ENCODE measurements at regions not wholly inside any gene's neighbourhood (a gene's known extent, or its start where the extent isn't known, plus 50 kb on each side); places are given as distances from the start of the nearest gene placed in this dataset.

DNA sequence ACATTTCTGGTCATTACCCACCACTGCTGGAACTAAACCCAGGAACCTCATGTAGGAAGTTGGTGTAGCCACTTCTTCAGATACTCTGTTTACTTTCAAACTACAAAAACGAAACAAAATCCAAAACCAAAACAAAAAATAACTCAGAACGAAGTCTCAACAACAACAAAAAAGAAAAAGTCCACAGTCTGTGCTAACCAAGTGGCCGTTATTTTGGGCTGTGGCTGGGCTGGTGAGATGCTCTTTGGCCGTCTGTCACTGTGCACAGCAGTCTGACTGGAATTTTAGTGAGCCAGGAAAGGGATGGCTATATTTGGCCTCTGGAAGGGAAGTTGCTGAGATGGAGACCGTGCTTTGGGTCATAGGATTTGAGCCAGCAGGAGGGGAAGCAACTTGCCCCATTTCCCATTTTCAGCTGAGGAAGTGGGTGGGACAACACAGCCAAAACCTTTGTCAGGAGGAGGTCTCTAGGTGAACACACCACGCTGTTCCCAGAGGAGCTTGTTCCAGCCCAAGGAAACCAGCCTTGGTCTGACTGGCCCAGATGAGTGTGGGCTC is 334.1 kb downstream of the ZSWIM6 start:
- no peak for DNase-seq (ENCODE audit: low spot score)
- in situ Hi-C loops (cut with MboI; ENCODE audit: low pct_unique_long_range_greater_than_20kb, low sequenced_read_pairs, unreplicated experiment): loop anchor here (25.0 kb wide), 1 partner anchor 604 kb away; no protein-coding TSS in a partner anchor
- TF ChIP-seq, protein P1, sequence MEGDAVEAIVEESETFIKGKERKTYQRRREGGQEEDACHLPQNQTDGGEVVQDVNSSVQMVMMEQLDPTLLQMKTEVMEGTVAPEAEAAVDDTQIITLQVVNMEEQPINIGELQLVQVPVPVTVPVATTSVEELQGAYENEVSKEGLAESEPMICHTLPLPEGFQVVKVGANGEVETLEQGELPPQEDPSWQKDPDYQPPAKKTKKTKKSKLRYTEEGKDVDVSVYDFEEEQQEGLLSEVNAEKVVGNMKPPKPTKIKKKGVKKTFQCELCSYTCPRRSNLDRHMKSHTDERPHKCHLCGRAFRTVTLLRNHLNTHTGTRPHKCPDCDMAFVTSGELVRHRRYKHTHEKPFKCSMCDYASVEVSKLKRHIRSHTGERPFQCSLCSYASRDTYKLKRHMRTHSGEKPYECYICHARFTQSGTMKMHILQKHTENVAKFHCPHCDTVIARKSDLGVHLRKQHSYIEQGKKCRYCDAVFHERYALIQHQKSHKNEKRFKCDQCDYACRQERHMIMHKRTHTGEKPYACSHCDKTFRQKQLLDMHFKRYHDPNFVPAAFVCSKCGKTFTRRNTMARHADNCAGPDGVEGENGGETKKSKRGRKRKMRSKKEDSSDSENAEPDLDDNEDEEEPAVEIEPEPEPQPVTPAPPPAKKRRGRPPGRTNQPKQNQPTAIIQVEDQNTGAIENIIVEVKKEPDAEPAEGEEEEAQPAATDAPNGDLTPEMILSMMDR (IDR thresholded peaks at IDR 0.05; ENCODE audit: extremely low read depth, insufficient read depth, missing control alignments): no peak

DNA sequence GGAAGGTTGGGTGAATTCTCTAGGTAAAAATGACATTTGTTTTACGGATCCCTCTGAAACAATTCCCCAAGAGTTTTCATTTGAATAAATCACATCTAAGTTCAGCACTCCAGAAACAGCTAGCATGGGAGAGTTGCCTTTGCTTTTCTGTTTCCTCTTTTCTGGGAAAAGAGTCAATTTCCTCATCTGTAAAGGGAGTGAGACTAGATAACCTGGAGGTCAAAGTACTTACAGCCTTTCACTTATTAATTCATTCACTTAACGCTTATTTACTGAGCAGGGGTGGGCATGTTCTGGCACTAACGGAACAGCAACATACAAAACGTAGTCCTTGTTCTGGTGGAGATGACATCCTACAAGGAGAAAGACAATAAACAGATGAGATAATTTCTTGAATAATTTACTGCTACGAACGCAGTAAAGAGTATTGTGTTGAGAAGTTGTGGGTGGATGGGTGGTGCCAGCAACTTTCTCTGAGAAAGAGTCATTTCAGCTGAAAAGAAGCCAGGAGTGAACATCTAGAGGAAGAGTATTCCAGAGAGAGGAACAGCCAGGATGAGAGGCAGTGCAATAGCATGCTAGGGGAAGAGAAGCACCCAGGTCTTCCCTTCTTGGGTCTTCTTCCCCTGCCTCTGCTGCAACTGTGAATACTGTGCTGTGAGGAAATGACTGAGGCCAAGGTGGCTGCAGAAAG is 335.6 kb downstream of the ZSWIM6 start:
- in situ Hi-C loops (cut with MboI; ENCODE audit: low pct_unique_long_range_greater_than_20kb, low sequenced_read_pairs, unreplicated experiment): loop anchor here (25.0 kb wide), 1 partner anchor 605 kb away; no protein-coding TSS in a partner anchor
- TF ChIP-seq, protein P1 (IDR thresholded peaks at IDR 0.05; ENCODE audit: extremely low read depth, insufficient read depth, missing control alignments): no peak
- no peak for DNase-seq (ENCODE audit: low spot score)

DNA sequence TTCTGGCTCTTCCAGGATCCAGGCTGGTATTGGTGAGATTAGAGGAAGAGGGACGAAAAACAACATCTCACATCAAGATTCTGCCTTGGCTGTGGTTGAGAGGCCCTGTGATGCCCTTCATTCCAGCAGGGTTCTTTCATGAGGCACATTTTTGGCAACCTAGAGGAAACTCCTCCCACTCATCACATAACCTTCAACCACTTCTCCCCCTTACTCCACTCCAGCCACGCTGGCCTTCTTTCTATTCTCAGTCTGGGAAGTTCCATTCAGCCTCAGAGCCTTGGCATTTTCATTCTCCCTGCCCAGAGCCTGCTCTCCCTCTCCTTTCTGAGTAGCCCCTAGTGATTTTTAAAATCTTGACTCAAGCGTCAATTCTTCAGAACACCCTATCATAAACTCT is 337.5 kb downstream of the ZSWIM6 start:
- in situ Hi-C loops (cut with MboI; ENCODE audit: low pct_unique_long_range_greater_than_20kb, low sequenced_read_pairs, unreplicated experiment): loop anchor here (25.0 kb wide), 1 partner anchor 607 kb away; no protein-coding TSS in a partner anchor
- no peak for DNase-seq (ENCODE audit: low spot score)
- TF ChIP-seq, protein P1 (IDR thresholded peaks at IDR 0.05; ENCODE audit: extremely low read depth, insufficient read depth, missing control alignments): no peak

GRCh38 chr5:61670941-61671340 is 338.9 kb downstream of the ZSWIM6 start:
- DNase-seq (ENCODE audit: low spot score): no peak
- in situ Hi-C loops (cut with MboI; ENCODE audit: low pct_unique_long_range_greater_than_20kb, low sequenced_read_pairs, unreplicated experiment): loop anchor here (25.0 kb wide), 1 partner anchor 609 kb away; no protein-coding TSS in a partner anchor
- TF ChIP-seq, protein P1 (IDR thresholded peaks at IDR 0.05; ENCODE audit: extremely low read depth, insufficient read depth, missing control alignments): no peak

DNA sequence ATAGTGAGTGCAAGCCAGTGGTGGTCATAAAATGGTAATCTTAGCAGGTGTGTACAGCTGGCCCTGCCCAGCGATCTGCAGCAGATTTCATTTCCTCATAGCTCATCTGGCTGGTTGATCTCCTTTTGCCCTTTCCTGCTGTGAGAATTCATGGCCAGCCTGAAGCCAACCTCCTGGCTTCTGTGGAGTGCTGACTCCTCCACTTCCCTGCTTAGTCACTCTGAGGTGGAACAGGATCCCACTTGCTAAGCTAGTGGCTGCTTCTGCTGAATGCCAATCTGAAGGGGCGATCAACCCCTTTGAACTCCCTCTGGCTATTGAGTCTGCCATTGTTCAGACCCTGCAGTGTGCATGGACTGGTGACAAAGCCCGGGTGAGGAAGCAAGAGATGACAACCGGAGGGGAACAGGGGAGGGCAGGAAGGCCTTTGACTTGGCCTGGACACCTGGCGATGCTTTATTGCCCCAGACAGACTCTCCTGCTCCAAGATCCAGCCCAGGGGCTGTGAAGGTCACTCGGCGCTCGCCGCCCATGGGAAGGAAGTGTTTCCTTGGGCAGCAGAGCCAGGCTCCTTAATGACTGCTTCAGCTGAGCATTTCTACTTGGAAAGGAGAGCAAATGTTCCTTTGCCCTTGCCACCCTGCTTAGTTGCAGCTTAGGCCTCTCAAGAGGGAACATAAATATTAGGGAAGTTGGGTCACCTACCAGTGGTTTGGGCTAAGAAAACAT is 341.1 kb downstream of the ZSWIM6 start:
- TF ChIP-seq, protein P1 (IDR thresholded peaks at IDR 0.05; ENCODE audit: extremely low read depth, insufficient read depth, missing control alignments): no peak
- in situ Hi-C loops (cut with MboI; ENCODE audit: low pct_unique_long_range_greater_than_20kb, low sequenced_read_pairs, unreplicated experiment): loop anchor here (25.0 kb wide), 1 partner anchor 611 kb away; no protein-coding TSS in a partner anchor
- DNase-seq (ENCODE audit: low spot score): no peak

- TF ChIP-seq, protein P1 (IDR thresholded peaks at IDR 0.05; ENCODE audit: extremely low read depth, insufficient read depth, missing control alignments): no peak
- no peak for DNase-seq (ENCODE audit: low spot score)
- in situ Hi-C loops (cut with MboI; ENCODE audit: low pct_unique_long_range_greater_than_20kb, low sequenced_read_pairs, unreplicated experiment): loop anchor here (25.0 kb wide), 1 partner anchor 612 kb away; no protein-coding TSS in a partner anchor
These were observed 342.3 kb downstream of the ZSWIM6 start for GRCh38 chr5:61674378-61674777.

Data from GM13977 (cell line).